ENCODE measurements at regions not wholly inside any gene's neighbourhood (a gene's known extent, or its start where the extent isn't known, plus 50 kb on each side); places are given as distances from the start of the nearest gene placed in this dataset.

DNA sequence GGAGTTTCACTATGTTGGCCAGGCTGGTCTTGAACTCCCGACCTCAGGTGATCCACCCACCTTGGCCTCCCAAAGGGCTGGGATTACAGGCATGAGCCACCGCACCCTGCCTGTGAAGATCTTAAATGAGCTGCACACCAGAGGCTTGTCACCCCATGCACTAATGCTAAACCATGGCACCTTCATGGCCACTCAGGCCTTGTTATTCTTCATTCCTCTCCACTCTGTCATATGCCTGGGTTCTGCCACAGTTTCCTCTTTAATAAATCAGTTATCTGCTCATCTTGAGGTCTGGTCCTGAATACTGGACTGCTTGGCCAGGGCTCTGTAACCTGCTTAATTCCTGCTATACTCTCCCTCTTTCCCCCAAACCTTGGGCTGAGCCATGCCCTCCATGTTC, 104.3 kb upstream of the FOXN2 start:
- no peak overlapping the region for H3K27ac ChIP-seq (ENCODE audit: low read depth, low read length)
- ChIA-PET RAD21 (ENCODE audit: low non-redundant PET in 1 of 2, low total read pairs in 2 of 2, uncharacterized antibody in 2 of 2, unreplicated experiment in 2 of 2) (no interaction called here), CTCF (no interaction called here), POLR2A (no interaction called here)
- TF ChIP-seq EZH2phosphoT487 (IDR thresholded peaks at IDR 0.05; ENCODE audit: borderline replicate concordance) (no peak), SP1 (IDR thresholded peaks at IDR 0.05; ENCODE audit: low read depth) (no peak), ZFX (IDR thresholded peaks at IDR 0.05) (no peak)
- TF ChIP-seq, protein P1, sequence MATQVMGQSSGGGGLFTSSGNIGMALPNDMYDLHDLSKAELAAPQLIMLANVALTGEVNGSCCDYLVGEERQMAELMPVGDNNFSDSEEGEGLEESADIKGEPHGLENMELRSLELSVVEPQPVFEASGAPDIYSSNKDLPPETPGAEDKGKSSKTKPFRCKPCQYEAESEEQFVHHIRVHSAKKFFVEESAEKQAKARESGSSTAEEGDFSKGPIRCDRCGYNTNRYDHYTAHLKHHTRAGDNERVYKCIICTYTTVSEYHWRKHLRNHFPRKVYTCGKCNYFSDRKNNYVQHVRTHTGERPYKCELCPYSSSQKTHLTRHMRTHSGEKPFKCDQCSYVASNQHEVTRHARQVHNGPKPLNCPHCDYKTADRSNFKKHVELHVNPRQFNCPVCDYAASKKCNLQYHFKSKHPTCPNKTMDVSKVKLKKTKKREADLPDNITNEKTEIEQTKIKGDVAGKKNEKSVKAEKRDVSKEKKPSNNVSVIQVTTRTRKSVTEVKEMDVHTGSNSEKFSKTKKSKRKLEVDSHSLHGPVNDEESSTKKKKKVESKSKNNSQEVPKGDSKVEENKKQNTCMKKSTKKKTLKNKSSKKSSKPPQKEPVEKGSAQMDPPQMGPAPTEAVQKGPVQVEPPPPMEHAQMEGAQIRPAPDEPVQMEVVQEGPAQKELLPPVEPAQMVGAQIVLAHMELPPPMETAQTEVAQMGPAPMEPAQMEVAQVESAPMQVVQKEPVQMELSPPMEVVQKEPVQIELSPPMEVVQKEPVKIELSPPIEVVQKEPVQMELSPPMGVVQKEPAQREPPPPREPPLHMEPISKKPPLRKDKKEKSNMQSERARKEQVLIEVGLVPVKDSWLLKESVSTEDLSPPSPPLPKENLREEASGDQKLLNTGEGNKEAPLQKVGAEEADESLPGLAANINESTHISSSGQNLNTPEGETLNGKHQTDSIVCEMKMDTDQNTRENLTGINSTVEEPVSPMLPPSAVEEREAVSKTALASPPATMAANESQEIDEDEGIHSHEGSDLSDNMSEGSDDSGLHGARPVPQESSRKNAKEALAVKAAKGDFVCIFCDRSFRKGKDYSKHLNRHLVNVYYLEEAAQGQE (IDR thresholded peaks at IDR 0.05; ENCODE audit: low read depth), result no peak
- TF ChIP-seq, protein P2, sequence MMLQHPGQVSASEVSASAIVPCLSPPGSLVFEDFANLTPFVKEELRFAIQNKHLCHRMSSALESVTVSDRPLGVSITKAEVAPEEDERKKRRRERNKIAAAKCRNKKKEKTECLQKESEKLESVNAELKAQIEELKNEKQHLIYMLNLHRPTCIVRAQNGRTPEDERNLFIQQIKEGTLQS (IDR thresholded peaks at IDR 0.05), result no peak
- H2AFZ ChIP-seq (ENCODE audit: low read depth, low read length, poor library complexity, severe bottlenecking), result no peak overlapping the region
- H3K9me2 ChIP-seq (ENCODE audit: insufficient read depth), result no peaks in the 10 kb centered on the region
- H3K79me2 ChIP-seq (ENCODE audit: insufficient read depth, low read length), result no peaks in the 10 kb centered on the region
- H3K36me3 ChIP-seq (ENCODE audit: control insufficient read depth in 1 of 2, insufficient read depth in 2 of 2, low read length in 2 of 2), result no peaks in the 10 kb centered on the region
- H3K4me3 ChIP-seq (replicated peaks in 1 of 2; ENCODE audit: low read depth in 1 of 2, low read length in 2 of 2), result no peak overlapping the region
- DNase-seq (ENCODE audit: low read depth, low spot score) (no peak), ATAC-seq (no peak)
- H3K9me3 ChIP-seq (ENCODE audit: control insufficient read depth in 1 of 2, insufficient read depth in 1 of 2, low read depth in 1 of 2, low read length in 2 of 2), result no peaks in the 10 kb centered on the region
- H4K20me1 ChIP-seq (ENCODE audit: insufficient read depth), result no peaks in the 10 kb centered on the region
- H3K27me3 ChIP-seq (ENCODE audit: insufficient read depth, low read length), result no peaks in the 10 kb centered on the region
- intact Hi-C loops (cut with micrococcal nuclease), result no loop called here
- no peak overlapping the region for H3K9ac ChIP-seq (ENCODE audit: low read length)
- no peak overlapping the region for H3K4me2 ChIP-seq (ENCODE audit: low read length)
- BruUV-seq (replicated peaks), result no TSS peak
- H3K4me1 ChIP-seq (ENCODE audit: control insufficient read depth in 1 of 2, insufficient read depth in 2 of 2, low read length in 2 of 2), result no peaks in the 10 kb centered on the region

DNA sequence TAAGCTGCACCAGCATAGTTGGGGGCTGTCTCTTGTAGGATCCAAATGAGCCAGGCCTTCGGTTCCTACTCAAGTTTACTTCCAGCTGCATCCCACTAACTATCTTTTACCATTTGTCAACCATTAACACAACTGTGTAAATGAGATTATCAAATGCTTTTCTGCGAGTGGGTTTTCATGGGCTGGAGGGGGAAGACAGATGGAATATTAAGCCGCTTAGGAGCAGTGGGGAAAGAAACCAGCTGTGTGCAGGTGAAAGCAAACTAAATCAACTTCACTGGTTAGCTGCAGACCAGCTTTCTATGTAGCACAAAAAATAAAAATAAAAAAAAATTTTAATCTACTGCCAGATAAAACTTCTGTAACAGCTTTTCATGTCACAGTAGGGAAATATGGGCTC, 100.8 kb upstream of the FOXN2 start:
- CTCF ChIA-PET, result no interaction called here
- no peak overlapping the region for H3K27ac ChIP-seq (ENCODE audit: low read depth, low read length)
- H3K4me2 ChIP-seq (ENCODE audit: low read length), result no peak overlapping the region
- H3K36me3 ChIP-seq (ENCODE audit: control insufficient read depth in 1 of 2, insufficient read depth in 2 of 2, low read length in 2 of 2), result no peaks in the 10 kb centered on the region
- DNase-seq (ENCODE audit: low read depth, low spot score), result no peak
- no TSS peak for BruUV-seq (replicated peaks)
- H3K9me3 ChIP-seq (ENCODE audit: control insufficient read depth in 1 of 2, insufficient read depth in 1 of 2, low read depth in 1 of 2, low read length in 2 of 2), result no peaks in the 10 kb centered on the region
- RAD21 ChIA-PET (ENCODE audit: low non-redundant PET in 1 of 2, low total read pairs in 2 of 2, uncharacterized antibody in 2 of 2, unreplicated experiment in 2 of 2), result no interaction called here
- no peak overlapping the region for H2AFZ ChIP-seq (ENCODE audit: low read depth, low read length, poor library complexity, severe bottlenecking)
- H3K79me2 ChIP-seq (ENCODE audit: insufficient read depth, low read length), result no peaks in the 10 kb centered on the region
- POLR2A ChIA-PET, result no interaction called here
- no peaks in the 10 kb centered on the region for H3K4me1 ChIP-seq (ENCODE audit: control insufficient read depth in 1 of 2, insufficient read depth in 2 of 2, low read length in 2 of 2)
- H3K9me2 ChIP-seq (ENCODE audit: insufficient read depth), result no peaks in the 10 kb centered on the region
- intact Hi-C loops (cut with micrococcal nuclease), result no loop called here
- H3K4me3 ChIP-seq (replicated peaks in 1 of 2; ENCODE audit: low read depth in 1 of 2, low read length in 2 of 2), result no peak overlapping the region
- H3K27me3 ChIP-seq (ENCODE audit: insufficient read depth, low read length), result no peaks in the 10 kb centered on the region
- no peak overlapping the region for H3K9ac ChIP-seq (ENCODE audit: low read length)
- no peak for ATAC-seq
- no peak for TF ChIP-seq POLR2A (IDR thresholded peaks at IDR 0.05; ENCODE audit: borderline replicate concordance, extremely low read depth, insufficient read depth, insufficient read length)
- no peak for TF ChIP-seq ZNF274 (IDR thresholded peaks at IDR 0.05; ENCODE audit: low read depth, low read length)
- no peak for TF ChIP-seq TCF7L2 (IDR thresholded peaks at IDR 0.05; ENCODE audit: borderline replicate concordance, extremely low read depth, insufficient read depth, insufficient read length)
- H4K20me1 ChIP-seq (ENCODE audit: insufficient read depth), result no peaks in the 10 kb centered on the region; the same call in 1 of the 2 replicates
